ENCODE measurements at regions not wholly inside any gene's neighbourhood (a gene's known extent, or its start where the extent isn't known, plus 50 kb on each side); places are given as distances from the start of the nearest gene placed in this dataset.

DNA sequence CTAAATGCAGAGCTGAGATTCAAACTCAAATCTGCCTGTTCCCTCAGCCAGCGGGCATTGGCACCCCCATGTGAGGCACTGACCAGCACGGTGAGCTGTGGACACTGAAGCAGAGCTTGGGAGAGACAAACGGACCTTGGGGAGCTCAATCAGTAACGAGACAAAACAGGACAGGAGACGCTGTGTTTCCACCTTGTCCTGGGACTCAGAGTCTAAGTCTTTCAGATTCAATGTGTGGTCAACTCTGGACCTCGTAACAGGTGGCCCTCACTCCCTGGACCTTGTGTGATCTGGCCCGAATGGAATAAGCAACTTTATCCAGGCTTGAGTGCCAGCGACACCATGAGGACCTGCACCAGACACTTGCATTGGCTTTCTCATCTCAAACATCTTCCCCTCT is 232.5 kb downstream of the UACA start:
- no peak for TF ChIP-seq YY1 (IDR thresholded peaks at IDR 0.05; ENCODE audit: insufficient read depth, insufficient read length)
- TF ChIP-seq ZNF274 (IDR thresholded peaks at IDR 0.05; ENCODE audit: low read depth, low read length) = no peak
- no peak for TF ChIP-seq SUZ12 (IDR thresholded peaks at IDR 0.05; ENCODE audit: extremely low read depth, insufficient read depth, insufficient read length)

Data from NT2/D1 (cell line).